ENCODE measurements at regions not wholly inside any gene's neighbourhood (a gene's known extent, or its start where the extent isn't known, plus 50 kb on each side); places are given as distances from the start of the nearest gene placed in this dataset.

DNA sequence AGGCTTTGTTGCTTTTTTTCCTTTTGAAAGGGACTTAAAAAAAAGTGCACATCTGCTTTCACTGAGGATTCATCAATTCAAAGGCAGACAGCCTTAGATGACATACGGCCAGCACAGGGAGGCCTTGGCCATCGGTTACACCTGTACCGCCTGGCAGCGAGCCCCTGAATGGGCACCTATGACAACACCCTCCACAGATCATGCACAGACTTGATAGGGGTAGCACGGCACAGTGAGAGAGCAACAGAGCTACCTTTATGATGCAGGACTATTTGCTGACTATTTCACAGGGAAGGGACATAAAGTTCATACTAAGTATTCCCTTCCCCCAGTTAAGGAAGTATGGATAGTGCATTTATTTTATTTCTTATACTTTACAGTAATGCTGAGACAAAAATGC, 137.9 kb upstream of the ARID2 start:
- H3K4me2 ChIP-seq (replicated peaks; ENCODE audit: extremely low read depth, low read length, poor library complexity, severe bottlenecking): no peak overlapping the region
- Mint-ChIP-seq H3K4me3 (no peak overlapping the region), H3K27me3 (ENCODE audit: low read depth in 3 of 3) (peaks cover 0 to 4% (median 4%) of the 10 kb centered on the region in 3 donors), H3K27ac (no peak overlapping the region), H3K4me1 (no peaks in the 10 kb centered on the region), H3K36me3 (no peaks in the 10 kb centered on the region), H3K9me3 (peaks cover 0 to 3% (median 0%) of the 10 kb centered on the region in 7 donors)
- no peak overlapping the region for H3K9ac ChIP-seq (ENCODE audit: insufficient read depth, low read length, poor library complexity, severe bottlenecking)
- no peak for DNase-seq
- H4K20me1 ChIP-seq (ENCODE audit: insufficient read depth, low read length): no peaks in the 10 kb centered on the region
- intact Hi-C loops (cut with micrococcal nuclease): no loop called here
- no peaks in the 10 kb centered on the region for H3K36me3 ChIP-seq (replicated peaks in 1 of 2; ENCODE audit: control insufficient read depth in 1 of 2, insufficient read depth in 2 of 2, low read length in 2 of 2)
- H3K27ac ChIP-seq (ENCODE audit: low read depth in 1 of 2, low read length in 2 of 2): no peak overlapping the region
- H3K4me1 ChIP-seq (ENCODE audit: control insufficient read depth in 1 of 2, insufficient read depth in 2 of 2, low read length in 2 of 2): no peaks in the 10 kb centered on the region
- 97% methylated on average over 4 of the region's 5 CpGs for WGBS (ENCODE audit: insufficient coverage)
- H3K9me3 ChIP-seq (replicated peaks in 1 of 2; ENCODE audit: control insufficient read depth in 1 of 2, insufficient read depth in 1 of 2, low read length in 2 of 2): peaks cover 0 to under 1% of the 10 kb centered on the region in 2 donors
- no peak overlapping the region for H3K4me3 ChIP-seq (replicated peaks in 1 of 3; ENCODE audit: low read depth in 2 of 3, low read length in 3 of 3)
- TF ChIP-seq, protein P1, sequence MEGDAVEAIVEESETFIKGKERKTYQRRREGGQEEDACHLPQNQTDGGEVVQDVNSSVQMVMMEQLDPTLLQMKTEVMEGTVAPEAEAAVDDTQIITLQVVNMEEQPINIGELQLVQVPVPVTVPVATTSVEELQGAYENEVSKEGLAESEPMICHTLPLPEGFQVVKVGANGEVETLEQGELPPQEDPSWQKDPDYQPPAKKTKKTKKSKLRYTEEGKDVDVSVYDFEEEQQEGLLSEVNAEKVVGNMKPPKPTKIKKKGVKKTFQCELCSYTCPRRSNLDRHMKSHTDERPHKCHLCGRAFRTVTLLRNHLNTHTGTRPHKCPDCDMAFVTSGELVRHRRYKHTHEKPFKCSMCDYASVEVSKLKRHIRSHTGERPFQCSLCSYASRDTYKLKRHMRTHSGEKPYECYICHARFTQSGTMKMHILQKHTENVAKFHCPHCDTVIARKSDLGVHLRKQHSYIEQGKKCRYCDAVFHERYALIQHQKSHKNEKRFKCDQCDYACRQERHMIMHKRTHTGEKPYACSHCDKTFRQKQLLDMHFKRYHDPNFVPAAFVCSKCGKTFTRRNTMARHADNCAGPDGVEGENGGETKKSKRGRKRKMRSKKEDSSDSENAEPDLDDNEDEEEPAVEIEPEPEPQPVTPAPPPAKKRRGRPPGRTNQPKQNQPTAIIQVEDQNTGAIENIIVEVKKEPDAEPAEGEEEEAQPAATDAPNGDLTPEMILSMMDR (IDR thresholded peaks at IDR 0.05): no peak
- H2AFZ ChIP-seq (ENCODE audit: insufficient read depth, low read depth, low read length, poor library complexity, severe bottlenecking): no peak overlapping the region
- no peaks in the 10 kb centered on the region for H3K79me2 ChIP-seq (ENCODE audit: insufficient read depth, low read length)
- no peaks in the 10 kb centered on the region for H3K27me3 ChIP-seq (ENCODE audit: control insufficient read depth in 2 of 2, insufficient read depth in 2 of 2, low read length in 2 of 2)

DNA sequence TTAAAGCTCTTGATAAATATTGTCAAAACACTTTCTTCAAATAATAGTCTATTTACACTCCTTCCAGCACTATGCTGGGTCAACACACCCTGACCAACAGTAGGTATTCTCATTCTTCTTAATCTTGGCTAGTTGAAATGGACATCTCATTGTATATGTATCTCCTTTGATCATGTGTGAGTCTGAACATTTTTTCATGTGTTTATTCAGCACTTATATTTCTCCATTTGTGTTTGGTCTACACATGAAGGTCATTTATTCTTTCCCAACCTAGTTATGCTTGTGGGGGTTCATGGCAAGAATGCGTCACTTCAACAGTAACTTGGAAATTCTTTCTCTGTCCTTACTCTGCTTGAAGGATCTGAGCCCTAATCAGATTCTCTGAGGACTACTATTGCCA, 133.1 kb upstream of the ARID2 start:
- no peak overlapping the region for H3K4me2 ChIP-seq (replicated peaks; ENCODE audit: extremely low read depth, low read length, poor library complexity, severe bottlenecking)
- no peak overlapping the region for H3K4me3 ChIP-seq (replicated peaks in 1 of 3; ENCODE audit: low read depth in 2 of 3, low read length in 3 of 3)
- no peak for DNase-seq
- no peak overlapping the region for H2AFZ ChIP-seq (ENCODE audit: insufficient read depth, low read depth, low read length, poor library complexity, severe bottlenecking)
- Mint-ChIP-seq H3K9me3 (peaks cover 0 to 3% (median 0%) of the 10 kb centered on the region in 7 donors), H3K27ac (no peak overlapping the region), H3K27me3 (ENCODE audit: low read depth in 3 of 3) (peaks cover 0 to 5% (median 4%) of the 10 kb centered on the region in 3 donors), H3K4me1 (no peaks in the 10 kb centered on the region), H3K4me3 (no peak overlapping the region), H3K36me3 (no peaks in the 10 kb centered on the region)
- H3K9me3 ChIP-seq (replicated peaks in 1 of 2; ENCODE audit: control insufficient read depth in 1 of 2, insufficient read depth in 1 of 2, low read length in 2 of 2): no peaks in the 10 kb centered on the region
- H3K79me2 ChIP-seq (ENCODE audit: insufficient read depth, low read length): no peaks in the 10 kb centered on the region
- no peak overlapping the region for H3K9ac ChIP-seq (ENCODE audit: insufficient read depth, low read length, poor library complexity, severe bottlenecking)
- H3K36me3 ChIP-seq (replicated peaks in 1 of 2; ENCODE audit: control insufficient read depth in 1 of 2, insufficient read depth in 2 of 2, low read length in 2 of 2): no peaks in the 10 kb centered on the region
- no peaks in the 10 kb centered on the region for H4K20me1 ChIP-seq (ENCODE audit: insufficient read depth, low read length)
- TF ChIP-seq, protein P1 (IDR thresholded peaks at IDR 0.05): no peak
- no peaks in the 10 kb centered on the region for H3K4me1 ChIP-seq (ENCODE audit: control insufficient read depth in 1 of 2, insufficient read depth in 2 of 2, low read length in 2 of 2)
- H3K27ac ChIP-seq (ENCODE audit: low read depth in 1 of 2, low read length in 2 of 2): no peak overlapping the region
- intact Hi-C loops (cut with micrococcal nuclease): no loop called here
- no peaks in the 10 kb centered on the region for H3K27me3 ChIP-seq (ENCODE audit: control insufficient read depth in 2 of 2, insufficient read depth in 2 of 2, low read length in 2 of 2)
- WGBS (ENCODE audit: insufficient coverage): 100% methylated on average over 1 of the region's 1 CpG

All from CD14-positive monocyte (primary cell).